DMS53 treated with DMSO at 0.1 percent for 48 hours (cell line): ENCODE measurements at regions not wholly inside any gene's neighbourhood (a gene's known extent, or its start where the extent isn't known, plus 50 kb on each side); places are given as distances from the start of the nearest gene placed in this dataset.

ENCODE experiments used
- DNase-seq: peaks from one replicate; lab custom pipeline; 2025; ENCODE audit not compliant: unreplicated experiment; lab: John Stamatoyannopoulos, UW

DNA sequence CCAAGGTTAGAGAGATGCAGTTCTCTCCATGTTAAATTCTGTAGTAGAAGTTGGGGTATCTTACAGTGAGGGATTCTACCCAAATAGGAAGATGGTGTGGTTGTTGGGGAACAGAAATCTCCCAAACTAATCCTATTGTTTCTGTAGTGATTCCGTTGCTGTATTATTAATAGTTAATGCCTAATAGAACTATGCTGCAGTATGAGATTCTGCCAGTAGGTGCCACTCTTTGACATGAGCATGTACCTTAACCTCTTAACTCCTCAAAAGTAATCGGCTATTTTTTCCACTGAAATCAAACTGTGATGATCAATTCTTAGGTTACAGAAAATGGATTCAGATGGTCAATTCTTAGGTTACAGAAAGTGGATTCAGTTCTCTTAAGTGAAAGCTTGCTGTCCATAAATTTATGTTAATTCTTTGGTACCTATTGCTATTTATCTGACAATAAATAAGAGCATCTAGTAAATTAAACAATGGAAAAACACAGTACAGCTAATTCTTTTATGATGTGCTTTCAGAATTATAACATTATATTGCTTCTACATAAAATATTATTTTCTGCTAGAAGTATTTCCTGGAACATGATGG, 97.9 kb upstream of the DLX2 start:
- peak; percentile 32 for DNase-seq

DNA sequence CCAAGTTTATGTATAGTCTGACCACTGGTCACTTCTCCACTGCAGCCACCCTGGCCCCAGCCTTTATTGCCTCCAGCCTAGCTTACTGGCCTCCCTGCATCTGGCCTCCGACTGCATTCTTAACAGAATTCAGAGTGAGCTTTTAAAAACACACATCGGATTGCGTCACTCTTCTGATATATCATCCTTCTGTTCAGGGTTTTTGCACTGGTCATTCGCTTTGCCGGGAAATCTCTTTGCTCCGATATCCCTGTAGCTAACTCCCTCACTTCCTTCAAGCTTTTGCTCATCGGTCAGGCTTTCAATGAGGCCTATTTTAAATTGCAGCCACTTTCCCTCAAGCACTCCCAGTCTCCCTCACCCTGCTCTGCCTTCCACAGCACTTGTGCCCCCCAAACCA, 101.6 kb upstream of the DLX2 start:
- no peak for DNase-seq

DNA sequence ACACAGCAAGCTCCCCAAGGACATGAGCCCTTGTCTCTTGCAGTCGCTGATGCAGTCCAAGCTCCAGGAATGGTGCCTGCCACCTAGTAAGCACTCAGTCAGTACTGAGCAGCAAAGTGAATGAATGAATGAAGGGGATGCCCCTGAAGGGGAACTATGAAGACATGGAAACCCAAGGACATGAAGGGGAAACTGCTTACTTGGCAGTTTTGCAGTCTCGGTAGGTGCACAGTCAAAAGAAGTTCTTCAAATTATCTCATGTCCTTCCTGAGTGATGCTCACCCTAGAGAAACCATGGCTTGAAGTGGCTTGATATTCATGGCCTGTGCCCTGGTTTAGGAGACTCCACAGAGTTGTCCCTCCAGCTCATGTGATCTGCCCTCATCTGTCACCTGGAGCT, 102.1 kb upstream of the DLX2 start:
- no peak for DNase-seq

GRCh38 chr2:172205292-172205691, 102.6 kb upstream of the DLX2 start:
- DNase-seq = no peak

DNA sequence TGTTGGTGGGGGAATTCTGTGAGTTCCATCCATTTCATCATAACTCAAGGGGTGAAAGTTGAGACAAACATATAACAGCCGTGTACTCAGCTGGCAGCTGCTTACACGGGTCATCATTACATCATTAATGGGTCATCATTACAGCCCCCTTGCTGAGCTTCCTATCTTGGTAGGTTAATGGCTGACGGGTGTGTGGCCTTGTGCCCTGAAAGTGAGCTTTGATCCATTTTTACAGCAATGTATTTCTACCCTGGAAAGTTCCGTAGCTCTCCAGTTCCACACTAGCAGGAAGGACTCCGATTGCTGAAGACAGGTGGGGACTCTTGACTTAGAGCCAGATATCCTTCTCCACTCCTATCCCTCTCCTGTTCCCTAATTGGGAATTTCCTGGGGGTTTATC, 105.2 kb upstream of the DLX2 start:
- DNase-seq = no peak

GRCh38 chr2:172208791-172209325, 106.2 kb upstream of the DLX2 start:
- no peak for DNase-seq

DNA sequence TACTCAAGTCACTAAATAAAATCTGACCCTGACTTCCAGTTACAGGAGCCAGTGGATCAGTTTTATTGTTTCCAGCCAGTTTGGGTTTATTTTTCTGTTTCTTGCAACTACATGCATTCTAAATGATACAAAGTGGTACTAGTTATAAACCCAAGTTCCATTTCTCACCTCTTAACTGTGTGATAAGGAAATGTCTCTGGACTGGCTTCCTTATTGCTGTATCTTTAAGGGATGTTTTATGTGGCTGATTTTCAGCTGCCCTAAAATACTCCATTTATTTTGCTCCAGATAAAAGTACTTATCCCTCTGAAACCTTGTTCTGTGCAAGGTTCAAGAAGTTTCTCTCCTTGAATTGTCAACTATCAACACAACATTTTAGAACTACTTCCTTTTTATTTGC, 107.9 kb upstream of the DLX2 start:
- no peak for DNase-seq

- DNase-seq = no peak
Measured at GRCh38 chr2:172211512-172211911, 108.8 kb upstream of the DLX2 start.

DNA sequence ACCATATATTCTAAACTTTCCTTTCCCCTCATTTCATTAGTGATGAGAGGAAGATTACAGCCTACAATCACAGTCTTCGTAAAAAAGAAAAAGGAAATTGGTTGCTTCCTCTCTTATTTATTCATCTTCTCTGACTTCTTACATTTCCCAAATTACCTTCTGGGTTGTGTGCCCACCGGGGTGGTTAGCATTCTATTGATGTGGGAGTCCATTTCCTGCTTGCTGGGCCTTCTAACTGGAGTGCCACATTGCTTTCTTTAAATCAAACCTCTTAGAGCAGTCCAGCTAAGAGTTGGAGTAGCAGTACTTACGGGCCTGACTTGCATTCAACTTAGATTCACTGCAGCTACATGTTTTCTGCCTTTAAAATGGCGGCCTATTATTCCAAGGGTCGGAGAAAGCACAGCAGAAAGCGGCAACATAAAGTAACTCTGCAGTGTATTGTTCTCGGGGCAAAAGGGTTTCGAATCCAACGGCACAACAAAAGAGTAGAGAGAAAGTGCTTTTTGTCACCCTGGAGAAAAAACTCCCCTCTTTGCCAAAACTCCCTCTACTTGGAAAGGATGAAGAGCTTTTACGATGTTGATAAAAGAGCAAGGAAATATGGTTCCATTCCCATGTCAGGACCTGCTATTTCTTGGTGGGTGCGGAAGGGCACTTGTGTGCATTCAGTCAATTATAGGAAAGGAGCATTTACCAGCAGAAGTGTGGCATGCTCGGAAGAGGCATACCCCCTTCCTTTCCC, 110.6 kb upstream of the DLX2 start:
- DNase-seq = no peak

DNA sequence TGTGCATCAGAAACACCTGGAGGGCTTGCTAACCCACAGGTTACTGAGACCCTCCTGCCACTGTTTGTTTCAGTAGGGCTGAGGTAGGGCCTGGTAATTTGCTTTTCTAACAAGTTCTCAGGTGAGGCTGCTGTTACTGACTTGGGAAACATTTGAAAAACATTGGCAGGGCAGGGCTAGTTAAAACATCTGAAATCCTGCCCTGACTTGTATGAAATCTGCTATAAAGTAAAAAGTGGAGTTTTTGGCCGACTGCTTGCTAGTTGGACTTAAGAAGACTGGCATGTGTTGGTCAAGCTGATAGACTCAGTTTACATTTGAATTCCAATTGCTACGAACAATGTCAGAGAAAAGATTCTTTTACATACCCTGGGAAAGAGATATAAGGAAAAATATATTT, 111.6 kb upstream of the DLX2 start:
- DNase-seq = no peak

DNA sequence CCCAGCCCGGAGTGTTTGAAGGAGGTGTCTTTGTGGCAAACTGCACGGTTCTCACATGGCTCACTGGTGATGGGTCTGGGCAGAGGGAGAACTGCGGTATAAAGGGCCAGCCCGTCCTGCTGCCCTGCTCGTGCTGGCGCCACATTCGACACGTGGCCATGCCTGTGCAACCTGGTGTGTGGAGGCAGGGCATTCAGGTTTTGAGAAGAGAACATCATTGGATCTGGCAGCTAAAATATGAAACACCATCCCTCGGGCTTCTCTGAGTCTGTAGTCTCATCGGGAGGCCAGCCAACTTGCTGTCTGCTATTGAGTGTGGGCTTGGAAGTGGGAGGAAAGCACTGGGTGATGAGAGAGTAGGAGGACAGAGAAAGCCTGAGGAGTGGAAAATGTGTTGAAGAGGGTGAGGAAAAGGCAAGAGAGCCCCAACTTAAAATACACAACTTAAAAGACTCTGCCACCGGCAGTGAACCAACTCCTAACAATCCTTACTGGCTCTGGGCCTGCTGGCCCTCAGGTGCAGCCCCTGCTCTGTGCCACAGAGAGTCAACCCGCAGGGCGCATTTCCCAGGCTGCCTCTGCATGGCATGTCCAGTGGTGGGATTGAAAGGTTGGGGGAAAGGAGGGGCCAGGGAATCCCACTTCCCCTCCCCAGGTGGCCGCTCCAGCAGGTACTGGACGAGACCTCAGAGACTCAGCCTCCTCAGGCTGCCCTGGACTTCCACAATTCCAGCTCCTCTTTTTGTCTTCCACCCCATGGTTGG, 112.7 kb upstream of the DLX2 start:
- DNase-seq = no peak

DNA sequence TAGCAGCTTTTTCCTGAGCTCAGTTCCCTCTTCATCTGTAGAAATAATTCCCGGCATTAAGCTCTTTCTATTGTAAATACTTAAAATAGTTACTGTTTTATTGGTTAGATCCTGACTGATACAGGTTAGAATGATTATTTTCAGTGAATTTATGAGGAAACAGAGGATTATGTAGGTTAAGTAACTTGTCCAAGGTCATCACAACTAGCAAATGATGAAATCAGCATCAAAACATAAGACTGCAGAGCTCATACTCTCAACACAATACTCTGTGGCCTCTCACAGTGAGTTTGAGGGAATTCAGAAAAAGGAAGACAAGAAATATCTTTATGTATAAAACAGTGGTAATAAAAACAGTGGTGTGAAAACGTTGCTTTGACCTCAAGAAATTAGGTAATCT, 113.2 kb upstream of the DLX2 start:
- DNase-seq = no peak

- DNase-seq = no peak
Measured at GRCh38 chr2:172216477-172216876, 113.8 kb upstream of the DLX2 start.

DNA sequence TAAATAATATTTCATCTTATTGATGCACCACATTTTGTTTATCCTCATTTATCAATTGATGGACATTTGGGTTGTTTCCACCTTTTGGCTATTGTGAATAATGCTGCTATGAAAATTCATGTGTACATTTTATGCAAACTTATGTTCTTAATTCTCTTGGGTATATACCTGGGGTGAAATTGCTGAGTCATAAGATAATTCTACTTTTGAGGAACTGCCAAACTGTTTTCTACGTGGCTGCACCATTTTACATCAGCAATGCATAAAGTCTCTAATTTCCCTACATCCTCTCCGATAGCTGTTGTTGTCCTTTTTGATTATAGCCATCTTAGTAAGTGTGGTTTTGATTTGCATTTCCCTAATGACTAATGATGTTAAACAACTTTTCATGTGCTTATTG, 116.5 kb upstream of the DLX2 start:
- no peak for DNase-seq

- no peak for DNase-seq
Measured at GRCh38 chr2:172220121-172220520, 117.4 kb upstream of the DLX2 start.

- DNase-seq = no peak
Measured at GRCh38 chr2:172223601-172224054, 120.9 kb upstream of the DLX2 start.

- no peak for DNase-seq
Measured at GRCh38 chr2:172225786-172226185, 123.1 kb upstream of the DLX2 start.

GRCh38 chr2:172226244-172227061, 123.8 kb upstream of the DLX2 start:
- no peak for DNase-seq

GRCh38 chr2:172227719-172228118, 125.0 kb upstream of the DLX2 start:
- no peak for DNase-seq

GRCh38 chr2:172228177-172228808, 125.6 kb upstream of the DLX2 start:
- no peak for DNase-seq

DNA sequence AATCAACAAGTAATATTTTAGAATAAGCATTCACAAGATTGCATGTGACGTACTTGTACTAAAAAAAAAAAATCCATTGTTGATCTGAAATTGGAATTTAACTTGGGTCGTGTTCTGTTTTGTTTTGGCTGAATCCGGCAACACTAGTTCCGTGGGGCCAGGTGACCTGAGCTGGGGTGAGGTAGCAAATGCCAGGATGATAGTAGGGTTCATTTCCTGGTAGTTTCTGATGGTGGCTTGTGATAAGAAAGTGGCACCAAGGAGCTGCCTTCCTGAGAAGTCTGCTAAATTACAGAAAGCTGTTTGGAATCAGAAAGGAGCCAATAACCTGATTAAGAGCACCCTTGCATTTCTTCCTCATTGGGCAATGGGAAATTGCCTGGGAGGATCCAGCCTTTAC, 126.4 kb upstream of the DLX2 start:
- no peak for DNase-seq
